ENCODE measurements at regions not wholly inside any gene's neighbourhood (a gene's known extent, or its start where the extent isn't known, plus 50 kb on each side); places are given as distances from the start of the nearest gene placed in this dataset.
A peak's percentile ranks its signal among the peaks of the same experiment; 100 is the strongest.

DNA sequence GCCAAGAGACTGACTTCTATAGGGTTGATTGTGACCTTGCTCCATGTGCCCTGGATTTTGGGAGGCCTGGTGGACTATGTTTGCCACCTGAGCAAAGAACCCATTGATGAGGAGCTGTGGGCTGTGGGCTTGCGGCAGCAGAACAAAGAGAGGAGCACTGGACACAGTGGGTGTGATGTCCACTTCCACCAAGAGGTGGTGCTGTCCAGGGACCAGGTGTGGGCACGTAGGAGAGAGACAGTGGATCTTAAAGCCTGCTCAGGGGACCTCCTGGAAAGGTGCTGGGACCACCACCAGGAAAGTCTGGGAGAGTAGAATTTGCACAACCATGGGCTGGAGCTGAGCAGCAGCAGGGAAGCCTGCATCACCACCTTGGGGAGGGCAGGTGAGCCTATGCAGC is 106.7 kb upstream of the ETS2 start:
- TF ChIP-seq CTCF (IDR thresholded peaks at IDR 0.05) (peak; percentile 33), EZH2 (IDR thresholded peaks at IDR 0.05) (no peak), EZH2phosphoT487 (IDR thresholded peaks at IDR 0.05) (no peak)
